ENCODE measurements at regions not wholly inside any gene's neighbourhood (a gene's known extent, or its start where the extent isn't known, plus 50 kb on each side); places are given as distances from the start of the nearest gene placed in this dataset.

- intact Hi-C loops (cut with micrococcal nuclease), result no loop called here
These were observed 269.8 kb downstream of the GADD45G start for GRCh38 chr9:89874351-89875321.

DNA sequence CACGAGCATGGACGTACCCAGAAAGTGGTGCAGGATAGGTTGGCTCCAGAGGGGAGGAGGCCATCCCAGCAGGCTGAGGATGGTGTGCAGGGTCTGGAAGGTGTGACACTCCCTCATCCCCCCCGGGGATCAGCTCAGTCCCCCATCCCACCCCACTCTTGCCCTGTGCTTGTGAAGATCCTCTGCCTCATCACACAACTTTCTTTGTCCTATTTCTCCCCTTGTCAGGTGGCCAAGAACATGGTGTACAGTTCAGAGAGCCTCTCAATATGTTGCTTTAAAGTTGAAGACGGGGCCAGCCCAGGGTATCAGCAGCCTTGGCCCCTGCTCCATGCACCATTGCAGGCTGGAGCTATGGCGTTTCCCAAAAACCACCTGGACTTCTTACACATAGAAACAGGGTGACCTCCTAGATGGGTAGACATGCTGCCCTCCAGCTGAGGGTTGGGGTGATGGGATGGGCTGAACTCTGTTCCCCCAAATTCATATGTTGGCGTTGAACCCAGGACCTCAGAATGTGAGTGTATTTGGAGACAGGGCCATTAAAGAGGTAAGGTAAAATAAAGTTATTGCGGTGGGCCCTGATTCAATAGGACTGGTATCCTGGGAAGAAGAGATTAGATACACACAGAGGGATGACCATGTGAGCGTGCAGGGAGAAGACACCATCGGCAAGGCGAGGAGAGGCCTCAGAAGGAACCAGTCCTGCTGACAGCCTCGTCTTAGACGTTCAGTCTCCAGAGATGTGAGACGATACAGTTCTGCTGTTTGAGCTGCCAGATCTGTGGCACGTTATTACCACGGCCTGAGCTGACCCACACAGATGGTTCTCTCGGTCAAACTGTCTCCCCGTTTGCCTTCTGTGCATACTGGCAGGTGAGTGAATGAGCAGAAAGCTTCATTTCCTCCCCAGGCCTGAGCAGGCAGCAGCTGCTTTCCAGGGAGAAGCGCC, 272.5 kb downstream of the GADD45G start:
- intact Hi-C loops (cut with micrococcal nuclease), result no loop called here

GRCh38 chr9:89878003-89878411, 273.2 kb downstream of the GADD45G start:
- intact Hi-C loops (cut with micrococcal nuclease), result no loop called here

DNA sequence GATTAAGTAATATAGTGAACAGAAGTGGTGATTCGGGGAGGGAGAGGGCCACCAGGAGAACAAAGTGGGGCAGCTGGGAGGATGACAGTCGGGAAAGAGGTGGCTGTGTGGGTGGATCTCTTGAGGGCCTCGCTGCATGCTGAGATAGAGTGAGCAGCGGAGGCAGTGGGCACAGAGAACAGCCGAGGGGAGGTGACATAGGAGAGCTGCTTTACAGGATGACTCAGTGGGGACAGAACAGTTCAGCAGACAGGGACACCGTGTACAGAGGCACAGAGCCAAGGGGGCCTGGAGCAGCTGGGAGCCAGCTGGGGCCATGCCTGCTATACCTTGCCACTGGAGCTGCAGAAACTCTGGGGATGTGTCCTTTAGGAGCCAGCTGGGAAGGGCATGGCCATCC, 273.9 kb downstream of the GADD45G start:
- intact Hi-C loops (cut with micrococcal nuclease), result loop anchor here (1.0 kb wide), 1 partner anchor 275 kb away; no protein-coding TSS in a partner anchor

- intact Hi-C loops (cut with micrococcal nuclease), result loop anchor here (1.0 kb wide), 1 partner anchor 276 kb away; no protein-coding TSS in a partner anchor
These were observed 274.5 kb downstream of the GADD45G start for GRCh38 chr9:89879276-89879675.

DNA sequence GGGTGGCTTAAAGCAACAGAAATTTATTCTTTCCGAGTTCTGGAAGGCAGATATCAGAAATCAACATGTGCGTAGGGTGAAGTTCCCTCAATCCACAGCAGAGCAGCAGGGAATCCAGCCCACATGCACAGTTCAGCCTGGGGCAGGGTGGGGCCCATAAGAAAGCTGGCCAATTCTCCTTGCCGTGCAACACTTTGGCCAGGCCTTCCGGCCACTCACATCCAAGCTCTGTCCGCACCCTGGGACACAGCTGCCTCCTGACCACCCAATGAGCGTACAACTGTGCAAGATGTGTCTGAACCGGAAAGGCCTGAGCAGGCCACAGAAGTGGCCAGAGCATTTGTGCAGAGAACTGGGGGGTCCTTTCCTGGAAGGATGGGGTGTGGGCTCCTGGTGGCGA, 274.9 kb downstream of the GADD45G start:
- intact Hi-C loops (cut with micrococcal nuclease), result loop anchor here (1.0 kb wide), 1 partner anchor 276 kb away; no protein-coding TSS in a partner anchor

- intact Hi-C loops (cut with micrococcal nuclease), result no loop called here
These were observed 275.3 kb downstream of the GADD45G start for GRCh38 chr9:89880161-89880560.

DNA sequence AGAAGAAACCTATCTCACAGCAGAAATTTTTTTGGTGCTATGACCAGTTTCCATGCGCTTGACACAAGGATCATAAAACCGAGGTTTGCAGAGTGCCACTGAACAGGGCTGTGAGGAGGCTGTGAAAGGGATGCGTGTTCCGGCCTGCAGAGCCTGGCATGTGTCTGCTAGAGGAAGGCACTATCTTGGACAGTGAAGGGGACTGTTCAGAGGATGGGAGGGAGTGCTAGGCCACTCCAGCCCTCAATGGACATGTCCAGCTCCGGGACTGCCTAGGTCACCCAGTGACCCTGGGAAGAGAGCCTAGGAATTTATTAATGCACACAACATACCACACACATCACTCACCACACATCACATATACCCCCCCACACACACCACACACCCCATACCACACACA, 275.9 kb downstream of the GADD45G start:
- intact Hi-C loops (cut with micrococcal nuclease), result no loop called here

DNA sequence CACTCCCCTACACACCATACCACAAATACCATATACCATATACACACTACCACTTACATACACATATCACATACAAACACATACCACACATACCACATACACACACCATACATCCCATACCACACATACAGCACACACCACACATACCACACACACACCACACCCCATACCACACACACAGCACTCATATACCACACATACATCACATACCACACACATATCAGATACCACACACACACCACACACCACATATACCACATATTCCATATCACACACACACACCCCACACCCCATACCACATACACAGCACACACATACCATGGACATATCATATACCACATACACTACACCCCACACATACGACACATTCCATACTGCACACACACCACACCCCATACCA, 276.6 kb downstream of the GADD45G start:
- intact Hi-C loops (cut with micrococcal nuclease), result no loop called here

GRCh38 chr9:89882930-89883361, 278.1 kb downstream of the GADD45G start:
- intact Hi-C loops (cut with micrococcal nuclease), result no loop called here

GRCh38 chr9:89883401-89884341, 278.9 kb downstream of the GADD45G start:
- intact Hi-C loops (cut with micrococcal nuclease), result no loop called here

DNA sequence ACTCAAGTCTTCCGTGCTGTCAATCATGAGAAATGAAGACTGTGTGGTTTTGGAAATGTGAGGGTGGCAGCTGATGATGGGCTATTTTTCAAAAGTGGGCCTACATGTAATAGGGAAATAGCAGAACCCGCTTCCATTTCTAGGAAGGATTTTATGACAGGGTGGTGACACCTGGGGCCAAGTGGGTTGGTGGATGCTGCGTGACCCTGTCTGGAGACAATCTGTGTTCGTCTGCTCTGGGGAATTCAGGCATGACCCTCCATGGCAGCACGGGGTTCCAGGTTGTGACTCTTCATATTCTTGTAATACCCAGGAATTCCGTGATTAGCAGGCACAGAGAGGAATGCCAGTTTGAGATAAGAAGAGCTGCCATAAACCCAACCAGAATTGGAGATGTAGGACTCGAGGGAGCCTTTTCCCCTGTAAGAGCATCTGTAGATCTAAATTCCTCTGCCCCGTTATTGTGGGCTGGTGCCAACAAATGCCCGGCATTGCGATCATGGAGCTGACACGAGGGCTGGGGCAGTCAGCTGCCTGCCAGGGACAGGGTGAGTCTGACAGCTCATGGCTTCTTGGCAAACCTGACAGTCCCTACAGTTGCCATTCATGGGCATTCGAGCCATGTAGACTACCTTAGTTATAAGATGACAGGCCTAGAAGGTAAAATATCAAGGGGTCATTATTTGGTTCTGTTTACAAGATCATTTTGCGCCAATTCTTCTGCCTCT, 279.7 kb downstream of the GADD45G start:
- intact Hi-C loops (cut with micrococcal nuclease), result no loop called here

DNA sequence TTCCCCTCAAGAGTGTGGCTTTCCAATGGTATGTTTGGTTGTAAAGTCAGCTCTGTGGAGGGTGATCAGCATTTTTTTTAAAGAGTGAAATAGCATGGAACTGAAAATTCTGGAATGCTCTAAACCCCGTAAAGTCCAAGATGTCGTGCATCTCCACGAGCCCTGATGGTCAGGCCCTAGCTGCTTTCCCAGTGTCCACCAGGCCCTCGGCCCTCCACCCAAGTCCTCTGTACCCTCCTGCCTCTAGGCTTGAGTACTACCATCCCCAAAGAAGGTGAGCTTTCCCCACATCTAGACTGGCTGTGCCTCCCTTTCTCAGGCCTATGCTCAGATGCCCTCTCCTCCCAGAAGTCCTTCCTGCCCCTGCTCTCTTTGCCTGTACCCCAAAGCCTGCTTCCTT, 280.3 kb downstream of the GADD45G start:
- intact Hi-C loops (cut with micrococcal nuclease), result no loop called here

GRCh38 chr9:89886281-89886700, 281.5 kb downstream of the GADD45G start:
- intact Hi-C loops (cut with micrococcal nuclease), result no loop called here

DNA sequence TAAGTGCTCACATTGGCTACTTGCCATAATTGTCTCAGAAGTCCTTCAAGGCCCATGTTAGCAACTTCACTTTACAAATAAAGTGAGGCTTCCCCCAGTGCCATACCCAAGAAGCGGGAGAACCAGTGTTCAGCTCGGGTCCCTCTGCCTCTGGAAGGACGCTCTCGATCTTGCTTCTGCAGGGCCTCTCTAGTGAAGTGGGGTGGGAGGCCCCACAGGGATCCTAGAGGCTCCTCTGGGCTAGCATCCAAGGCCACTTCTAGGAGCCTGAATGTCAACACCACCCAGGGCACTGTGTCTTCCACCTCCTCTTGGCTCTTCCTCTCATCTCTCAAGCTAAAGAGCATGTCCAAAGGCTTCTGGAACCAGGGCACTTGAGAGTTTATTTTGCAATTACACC, 282.5 kb downstream of the GADD45G start:
- intact Hi-C loops (cut with micrococcal nuclease), result no loop called here

DNA sequence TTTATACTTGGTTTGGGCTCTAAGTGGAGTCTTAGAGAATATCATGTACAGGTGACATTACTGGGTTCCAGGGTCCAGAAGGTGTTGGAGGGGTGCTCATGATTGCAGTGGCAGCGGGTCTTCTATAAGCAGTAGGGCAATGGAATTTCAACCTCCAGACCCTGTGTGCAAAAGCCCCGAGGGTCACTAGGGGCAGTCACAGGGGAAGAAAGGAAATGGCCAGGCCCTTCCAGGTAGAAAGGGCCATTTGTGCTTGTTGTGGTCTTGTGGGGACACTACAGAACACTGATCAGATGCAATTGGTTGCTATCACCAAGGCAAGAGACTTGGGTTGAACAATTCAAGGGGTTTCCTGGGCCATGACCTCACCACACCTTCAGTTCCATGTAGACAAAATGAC, 283.4 kb downstream of the GADD45G start:
- intact Hi-C loops (cut with micrococcal nuclease), result no loop called here

GRCh38 chr9:89888677-89889076, 283.9 kb downstream of the GADD45G start:
- intact Hi-C loops (cut with micrococcal nuclease), result no loop called here

GRCh38 chr9:89889865-89890264, 285.1 kb downstream of the GADD45G start:
- intact Hi-C loops (cut with micrococcal nuclease), result no loop called here

DNA sequence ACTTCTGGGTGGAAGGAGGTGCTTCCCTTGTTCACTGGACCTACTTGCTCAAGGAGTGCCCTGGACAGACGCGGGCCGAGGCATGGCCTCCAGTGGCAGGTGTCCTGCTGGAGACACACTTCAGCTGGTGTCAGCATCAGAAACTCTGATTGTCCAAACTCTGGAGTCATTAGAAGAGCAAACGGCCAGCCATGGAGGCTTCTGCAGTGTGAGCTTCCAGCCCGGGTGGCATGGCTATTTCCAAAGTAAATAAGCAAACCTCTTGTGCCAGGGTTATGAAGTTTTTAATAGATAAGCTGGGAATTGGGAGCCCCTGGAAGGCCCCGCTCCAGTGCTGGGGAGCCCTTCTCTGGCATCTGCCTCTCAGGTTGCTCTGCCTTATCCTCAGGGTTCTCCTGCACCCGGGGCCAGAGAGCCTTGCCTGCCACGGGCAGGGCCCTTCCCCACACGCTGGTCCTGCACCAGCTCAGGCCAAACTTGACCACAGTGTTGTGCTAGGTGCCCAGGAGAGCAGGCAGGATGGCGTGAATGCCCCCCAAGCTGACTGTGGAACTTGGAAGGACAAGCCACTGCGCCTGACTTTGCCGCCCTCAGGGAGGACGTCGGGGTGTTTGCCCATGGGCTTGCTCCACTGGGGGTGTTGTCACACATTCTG, 285.6 kb downstream of the GADD45G start:
- intact Hi-C loops (cut with micrococcal nuclease), result no loop called here
